GM20000 (cell line): ENCODE measurements at regions not wholly inside any gene's neighbourhood (a gene's known extent, or its start where the extent isn't known, plus 50 kb on each side); places are given as distances from the start of the nearest gene placed in this dataset.

Experiments
- DNase-seq: peaks from one replicate; pipeline ENCODE4 v3.0.0; 2012; ENCODE audit warnings: low spot score
- CTCF ChIP-seq: IDR thresholded peaks from 2 replicates; pipeline ENCODE4 v1.5.1; 2012; ENCODE audit warnings: mild to moderate bottlenecking, control low read depth; ENCODE audit errors: extremely low read depth, missing control alignments

GRCh38 chr6:166826264-166826663 lies 130.1 kb downstream of the RNASET2 start:
- no peak for DNase-seq

GRCh38 chr6:166825553-166826145 lies 130.7 kb downstream of the RNASET2 start:
- TF ChIP-seq CTCF = no peak
- DNase-seq = no peak

More at GRCh38 chr6:166826264-166826663, 130.1 kb downstream of the RNASET2 start:
- no peak for TF ChIP-seq CTCF

- TF ChIP-seq CTCF = no peak
- no peak for DNase-seq
Observed at GRCh38 chr6:166824880-166825250, 131.5 kb downstream of the RNASET2 start.

- DNase-seq = no peak
- no peak for TF ChIP-seq CTCF
Observed at GRCh38 chr6:166824146-166824879, 132.0 kb downstream of the RNASET2 start.

- no peak for TF ChIP-seq CTCF
- DNase-seq = no peak
Observed at GRCh38 chr6:166822609-166823008, 133.7 kb downstream of the RNASET2 start.

GRCh38 chr6:166820483-166820882 lies 135.9 kb downstream of the RNASET2 start:
- no peak for TF ChIP-seq CTCF
- DNase-seq = no peak

GRCh38 chr6:166820070-166820469 lies 136.3 kb downstream of the RNASET2 start:
- TF ChIP-seq CTCF = no peak

More at GRCh38 chr6:166820070-166820469, 136.3 kb downstream of the RNASET2 start:
- no peak for DNase-seq
